ENCODE measurements at regions not wholly inside any gene's neighbourhood (a gene's known extent, or its start where the extent isn't known, plus 50 kb on each side); places are given as distances from the start of the nearest gene placed in this dataset.
"Not testable (repeated sequence)": the region's sequence is repeated elsewhere in the genome, so short reads cannot be mapped to it uniquely, and the experiment has no call there.

DNA sequence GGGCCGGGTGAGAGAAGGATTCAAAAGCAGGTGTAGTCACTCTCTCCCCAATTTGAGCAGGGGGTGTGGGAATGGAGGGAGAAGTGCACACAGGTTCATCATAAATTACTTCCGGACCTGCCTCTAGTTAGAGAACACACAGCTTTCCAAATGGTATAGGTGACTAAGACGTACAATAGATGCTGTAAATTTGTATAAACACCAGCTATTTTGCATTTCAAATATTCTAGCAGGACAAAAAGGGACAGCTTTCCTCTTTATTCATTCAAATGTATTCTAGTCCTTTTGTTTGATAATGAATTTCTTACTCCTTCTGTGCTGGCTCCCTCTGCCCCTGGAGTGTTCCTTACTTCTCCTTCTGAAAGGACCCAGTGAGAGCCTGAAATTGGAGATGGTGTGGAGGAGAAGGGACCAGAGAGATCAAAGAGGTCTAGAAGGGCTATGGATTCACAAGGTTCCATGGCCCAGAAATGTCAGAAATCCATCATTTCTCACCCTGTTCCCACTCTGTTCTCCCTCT lies 53.2 kb upstream of the SH3BP4 start:
- intact Hi-C loops (cut with DNase I), result no loop called here
- no peak for DNase-seq

DNA sequence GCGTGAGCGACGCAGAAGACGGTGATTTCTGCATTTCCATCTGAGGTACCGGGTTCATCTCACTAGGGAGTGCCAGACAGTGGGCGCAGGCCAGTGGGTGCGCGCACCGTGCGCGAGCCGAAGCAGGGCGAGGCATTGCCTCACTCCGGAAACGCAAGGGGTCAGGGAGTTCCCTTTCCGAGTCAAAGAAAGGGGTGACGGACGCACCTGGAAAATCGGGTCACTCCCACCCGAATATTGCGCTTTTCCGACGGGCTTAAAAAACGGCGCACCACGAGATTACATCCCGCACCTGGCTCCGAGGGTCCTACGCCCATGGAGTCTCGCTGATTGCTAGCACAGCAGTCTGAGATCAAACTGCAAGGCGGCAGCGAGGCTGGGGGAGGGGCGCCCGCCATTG lies 63.4 kb upstream of the SH3BP4 start:
- intact Hi-C loops (cut with DNase I), result loop anchor here (10.0 kb wide), 1 partner anchor 216 kb away; no protein-coding TSS in a partner anchor

DNA sequence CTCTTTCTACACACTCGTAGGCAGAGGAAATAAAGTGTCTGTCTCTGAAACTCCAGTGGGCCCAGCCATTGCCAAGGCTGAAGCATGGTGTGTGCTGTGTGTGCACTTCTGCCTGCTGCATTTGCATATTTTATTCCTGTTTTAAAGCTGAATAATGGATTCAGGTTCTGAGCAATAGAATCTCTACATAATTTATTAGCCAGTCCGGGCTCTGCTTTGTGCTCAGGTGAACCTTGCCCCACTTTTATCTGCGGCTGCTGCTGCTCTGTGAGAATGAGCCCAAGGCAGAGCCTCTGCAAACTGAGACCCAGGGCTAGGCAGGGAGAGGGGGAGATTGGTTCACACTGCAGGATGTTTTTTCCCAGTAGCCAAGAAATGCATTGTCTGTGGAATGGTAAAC lies 64.6 kb upstream of the SH3BP4 start:
- peak in 1 of 42 donors; percentile 20 for DNase-seq
- intact Hi-C loops (cut with DNase I), result loop anchor here (10.0 kb wide), 1 partner anchor 218 kb away; no protein-coding TSS in a partner anchor

More for the DNA sequence above, 63.4 kb upstream of the SH3BP4 start:
- DNase-seq, result not testable (repeated sequence)

DNA sequence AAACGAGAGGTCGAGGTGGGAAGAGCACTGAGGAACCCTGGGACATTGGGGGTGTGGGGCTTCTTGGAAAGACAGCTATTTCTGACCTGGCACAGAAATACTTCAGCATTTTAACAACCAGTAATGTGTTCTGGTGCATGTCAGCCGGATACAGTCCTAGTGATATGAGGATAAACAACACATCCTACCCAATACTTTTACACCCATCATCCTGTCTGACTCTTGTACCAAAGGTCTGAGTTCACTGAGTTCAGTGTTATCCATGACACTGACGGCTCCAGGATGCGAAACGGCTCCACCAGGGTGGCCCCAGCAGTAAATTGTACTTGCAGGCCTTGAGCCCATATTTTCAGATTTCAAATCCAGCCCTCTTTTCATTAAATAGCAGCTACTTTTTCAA lies 65.9 kb upstream of the SH3BP4 start:
- intact Hi-C loops (cut with DNase I), result loop anchor here (10.0 kb wide), 1 partner anchor 219 kb away; no protein-coding TSS in a partner anchor

DNA sequence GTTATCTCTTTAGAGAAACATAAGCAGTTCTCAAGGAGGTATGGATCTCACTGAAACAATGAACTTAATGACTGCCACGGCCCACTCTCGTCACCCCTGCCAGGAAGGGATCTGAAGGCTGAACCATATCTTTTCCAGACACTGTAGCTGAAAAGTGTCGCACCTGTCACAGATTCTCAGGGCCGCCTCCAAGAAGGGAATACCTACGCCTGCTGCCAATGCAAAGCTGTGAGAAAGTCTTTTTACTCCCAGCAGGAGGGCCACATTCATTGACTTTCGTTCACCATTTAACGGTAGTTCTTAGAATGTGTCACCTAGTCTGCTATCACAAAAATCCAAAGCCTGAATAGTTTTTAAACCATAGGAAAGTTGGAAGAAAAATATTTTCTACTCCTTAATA lies 66.7 kb upstream of the SH3BP4 start:
- peak in 9 of 42 donors; percentile 14 to 59 (median 29) for DNase-seq
- intact Hi-C loops (cut with DNase I), result loop anchor here (10.0 kb wide), 1 partner anchor 220 kb away; no protein-coding TSS in a partner anchor

More for the DNA sequence above, 65.9 kb upstream of the SH3BP4 start:
- DNase-seq, result no peak

DNA sequence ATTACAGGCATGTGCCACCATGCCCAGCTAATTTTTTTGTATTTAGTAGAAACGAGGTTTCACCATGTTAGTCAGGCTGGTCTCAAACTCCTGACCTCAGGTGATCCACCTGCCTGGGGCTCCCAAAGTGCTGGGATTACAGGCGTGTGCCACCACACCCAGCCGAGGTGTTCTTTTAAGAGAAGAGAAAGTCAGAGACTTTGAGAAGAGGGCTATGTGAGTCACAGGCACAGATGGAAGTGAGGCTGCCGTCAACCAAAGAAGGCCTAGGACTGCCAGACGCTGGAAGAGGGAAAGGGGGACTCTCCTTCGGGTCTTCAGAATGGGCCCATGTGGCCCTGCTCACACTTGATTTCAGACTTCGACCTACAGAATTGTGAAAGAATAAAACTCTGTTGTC lies 67.2 kb upstream of the SH3BP4 start:
- no peak for DNase-seq
- intact Hi-C loops (cut with DNase I), result loop anchor here (5.0 to 10.0 kb wide), 3 partner anchors 68 to 220 kb away; partner anchors contain the start of gene SH3BP4

DNA sequence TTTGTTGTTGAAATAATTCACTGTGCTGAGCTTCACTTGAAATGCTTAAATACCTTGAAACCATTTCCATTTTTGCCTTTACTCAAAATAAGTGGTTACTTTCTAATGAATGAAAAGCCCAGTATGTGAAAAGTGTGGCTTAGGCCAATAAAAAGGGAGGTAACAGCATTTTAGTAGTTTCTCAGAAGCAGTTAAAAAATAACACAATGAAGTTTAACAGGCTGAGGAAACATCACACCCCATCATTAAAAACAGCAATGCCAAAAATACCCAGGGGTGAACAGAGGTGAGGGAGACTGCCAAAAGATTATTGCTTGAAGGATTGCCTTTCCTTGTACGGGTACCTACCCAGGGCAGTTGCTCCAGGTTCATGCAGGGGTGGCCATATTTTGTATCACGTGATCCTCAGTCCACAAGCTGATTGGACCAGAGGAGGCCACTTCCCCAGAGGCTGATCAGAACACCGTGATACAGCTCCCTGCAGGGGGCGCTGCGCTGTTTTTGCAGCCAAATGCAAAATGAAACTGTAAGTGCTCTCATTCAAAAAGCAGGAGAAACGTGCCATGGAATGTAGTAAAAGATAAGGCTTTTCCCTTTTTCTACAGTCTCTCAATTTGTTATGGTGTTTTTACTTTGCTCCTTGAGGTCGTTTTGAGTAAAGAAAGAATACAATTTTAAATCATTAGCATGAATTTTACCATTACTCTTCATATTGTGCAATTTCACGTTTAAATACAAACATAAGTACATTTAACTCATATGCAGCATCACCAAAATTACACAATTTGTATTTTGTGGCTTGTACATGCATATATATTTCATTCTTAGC lies 70.2 kb upstream of the SH3BP4 start:
- peak; percentile 60 to 98 (median 91) for DNase-seq
- intact Hi-C loops (cut with DNase I), result loop anchor here (5.0 to 10.0 kb wide), 3 partner anchors 71 to 223 kb away; partner anchors contain the start of gene SH3BP4

DNA sequence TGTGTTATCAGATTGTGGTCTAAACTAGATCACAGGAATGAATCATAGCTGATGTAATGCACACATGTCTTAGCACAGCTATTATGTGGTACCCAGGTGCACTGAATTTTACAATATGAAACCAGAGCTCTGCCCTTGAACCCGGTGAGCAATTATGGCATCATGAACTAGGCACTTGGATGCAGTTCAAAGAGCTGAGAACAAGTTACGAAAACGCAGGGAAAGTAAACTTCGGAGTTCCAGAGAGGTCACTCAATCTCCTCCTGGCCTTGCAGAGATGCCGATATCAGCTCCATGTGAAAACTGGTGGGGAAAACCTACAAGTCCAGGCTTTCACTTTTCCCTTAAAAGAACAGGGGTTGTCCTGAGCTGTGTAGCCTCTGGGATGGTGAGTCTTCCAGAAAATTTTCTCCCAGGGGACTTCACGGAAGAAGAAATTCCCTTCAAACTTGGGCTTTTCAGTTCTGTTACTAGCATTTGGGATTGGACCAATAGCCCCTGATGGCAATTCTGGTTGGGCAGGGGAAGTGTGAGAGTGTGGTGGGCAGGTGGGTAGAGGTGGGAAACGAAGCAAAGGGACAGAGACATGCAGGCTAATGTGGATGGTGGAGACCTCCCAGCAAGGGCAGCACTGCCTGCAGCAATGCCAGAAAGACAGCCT lies 71.1 kb upstream of the SH3BP4 start:
- DNase-seq, result no peak
- intact Hi-C loops (cut with DNase I), result loop anchor here (5.0 to 10.0 kb wide), 3 partner anchors 72 to 224 kb away; partner anchors contain the start of gene SH3BP4

DNA sequence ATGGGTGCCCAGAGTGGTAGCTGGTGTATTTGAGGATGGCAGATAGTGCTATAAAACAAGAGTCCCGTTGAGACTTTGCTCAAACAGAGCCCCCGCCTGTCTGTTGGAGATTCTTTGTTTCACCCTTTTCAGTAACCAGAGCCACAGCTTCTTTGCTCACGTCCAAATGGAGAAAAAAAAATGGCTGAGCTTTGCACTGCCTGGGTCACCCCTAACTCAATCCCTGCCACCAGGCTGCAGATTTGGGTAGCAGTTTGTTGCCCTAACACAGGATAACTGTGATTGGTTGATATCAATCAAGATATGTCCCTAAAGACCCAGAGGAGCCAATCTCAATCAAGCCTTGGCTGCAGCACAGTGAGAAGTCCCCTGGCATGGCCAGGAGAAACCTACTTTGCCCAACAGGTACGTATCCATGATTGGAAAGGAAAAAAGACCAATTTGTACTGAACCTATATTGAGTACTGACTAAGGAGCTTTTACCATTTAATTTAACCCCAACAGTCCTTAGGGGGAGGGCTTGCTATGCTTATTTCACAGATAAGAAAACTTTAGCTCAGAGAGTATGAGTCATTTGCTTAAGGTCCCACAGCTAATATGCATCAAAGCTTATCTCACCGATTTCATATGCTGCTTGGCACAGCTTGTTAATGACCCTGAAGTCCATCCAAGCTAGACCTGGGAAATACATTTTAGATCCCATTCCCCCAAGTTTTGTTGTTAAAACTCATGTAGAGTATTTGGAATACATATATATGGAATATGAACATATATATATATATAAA lies 72.0 kb upstream of the SH3BP4 start:
- intact Hi-C loops (cut with DNase I), result loop anchor here (5.0 to 10.0 kb wide), 3 partner anchors 72 to 225 kb away; partner anchors contain the start of gene SH3BP4
- peak in 1 of 42 donors; percentile 4 for DNase-seq

DNA sequence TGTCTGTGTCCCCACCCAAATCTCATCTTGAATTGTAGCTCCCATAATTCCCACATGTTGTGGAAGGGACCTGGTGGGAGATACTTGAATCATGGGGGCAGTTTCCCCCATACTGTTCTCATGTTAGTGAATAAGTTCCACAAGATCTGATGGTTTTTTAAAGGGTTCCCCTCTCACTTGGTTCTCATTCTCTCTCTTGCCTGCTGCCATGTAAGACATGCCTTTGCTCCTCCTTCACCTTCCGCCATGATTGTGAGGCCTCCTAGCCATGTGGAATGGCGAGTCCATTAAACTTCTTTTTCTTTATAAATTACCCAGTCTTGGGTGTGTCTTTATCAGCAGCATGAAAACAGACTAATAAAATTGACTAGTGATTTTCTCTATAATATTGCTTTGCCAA lies 75.2 kb upstream of the SH3BP4 start:
- intact Hi-C loops (cut with DNase I); DNase-seq: not testable (repeated sequence)

DNA sequence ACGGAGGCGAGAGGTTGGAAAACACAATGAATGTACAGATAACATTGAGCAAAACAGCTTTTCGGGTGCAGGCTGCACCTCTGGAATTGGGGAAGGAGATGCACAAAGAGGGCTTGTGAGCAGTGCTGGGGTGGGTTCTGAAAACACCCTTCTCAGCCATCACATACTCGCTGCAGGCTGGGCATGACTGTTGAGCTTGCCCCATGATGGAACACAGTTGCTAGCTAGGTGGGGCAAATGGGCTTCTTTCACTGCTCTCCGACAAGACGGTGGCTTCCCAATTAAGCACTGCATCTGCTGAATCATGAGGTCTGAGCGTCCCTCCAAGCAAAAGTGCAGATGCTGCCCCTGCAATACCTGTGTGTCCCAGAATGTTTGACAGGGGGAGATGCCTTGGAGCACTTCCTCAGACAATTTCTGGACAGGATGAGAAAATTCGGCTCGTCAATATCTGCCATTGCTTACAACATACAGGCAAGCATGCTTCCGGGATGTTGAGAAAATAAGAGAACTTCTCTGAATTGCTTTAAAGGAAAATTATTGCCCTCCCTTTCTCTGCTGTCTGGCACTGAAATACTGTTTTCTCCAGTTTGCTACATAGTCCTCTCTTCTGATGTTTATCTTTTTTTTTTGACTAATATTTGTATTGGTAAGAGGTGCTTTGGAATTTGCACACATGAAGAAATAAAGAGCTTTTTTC lies 77.3 kb upstream of the SH3BP4 start:
- no peak for DNase-seq
- intact Hi-C loops (cut with DNase I), result no loop called here

DNA sequence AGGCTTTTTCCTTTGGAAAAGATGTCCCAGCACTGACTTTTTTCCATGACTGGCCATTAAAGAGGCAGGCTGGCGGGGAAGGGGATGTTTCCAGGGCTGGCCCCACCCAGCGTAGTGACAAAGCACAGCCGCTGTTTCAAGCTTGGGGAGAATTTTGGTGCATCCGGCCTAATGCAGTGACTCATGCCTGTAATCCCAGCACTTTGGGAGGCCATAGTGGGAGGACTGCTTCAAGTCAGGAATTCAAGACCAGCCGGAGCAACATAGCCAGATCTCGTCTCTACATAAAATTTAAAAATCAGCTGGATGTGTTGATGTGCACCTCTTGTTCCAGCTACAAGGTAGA lies 78.0 kb upstream of the SH3BP4 start:
- intact Hi-C loops (cut with DNase I), result no loop called here
- DNase-seq, result no peak

DNA sequence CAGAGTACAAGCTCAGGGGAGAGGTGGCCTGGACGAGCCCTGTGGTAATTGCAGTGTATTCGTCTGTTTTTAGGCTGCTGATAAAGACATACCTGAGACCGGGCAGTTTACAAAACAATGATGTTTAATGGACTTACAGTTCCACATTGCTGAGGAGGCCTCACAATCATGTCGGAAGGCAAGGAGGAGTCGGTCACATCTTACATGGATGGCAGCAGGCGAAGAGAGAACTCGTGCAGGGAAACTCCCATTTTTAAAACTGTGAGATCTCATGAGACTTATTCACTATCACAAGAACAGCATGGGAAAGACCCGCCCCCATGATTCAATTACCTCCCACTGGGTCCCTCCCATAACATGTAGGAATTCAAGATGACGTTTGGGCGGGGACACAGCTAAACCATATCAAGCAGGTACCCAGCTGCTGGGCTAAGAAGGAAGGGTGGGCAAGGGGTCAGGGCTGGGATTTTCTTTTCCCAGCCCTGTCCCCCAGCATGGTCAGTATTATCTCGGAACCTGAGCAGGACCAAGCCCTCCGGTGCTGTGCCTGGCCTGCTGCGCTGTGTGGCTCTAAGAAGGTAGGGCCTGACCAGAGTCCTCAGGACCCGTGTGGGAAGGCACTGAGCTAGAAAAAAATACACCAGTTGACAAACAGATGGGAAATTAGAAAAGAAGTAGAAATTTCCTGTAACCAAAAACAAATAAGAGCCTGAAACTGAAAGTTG lies 78.6 kb upstream of the SH3BP4 start:
- no peak for DNase-seq
- intact Hi-C loops (cut with DNase I), result no loop called here

DNA sequence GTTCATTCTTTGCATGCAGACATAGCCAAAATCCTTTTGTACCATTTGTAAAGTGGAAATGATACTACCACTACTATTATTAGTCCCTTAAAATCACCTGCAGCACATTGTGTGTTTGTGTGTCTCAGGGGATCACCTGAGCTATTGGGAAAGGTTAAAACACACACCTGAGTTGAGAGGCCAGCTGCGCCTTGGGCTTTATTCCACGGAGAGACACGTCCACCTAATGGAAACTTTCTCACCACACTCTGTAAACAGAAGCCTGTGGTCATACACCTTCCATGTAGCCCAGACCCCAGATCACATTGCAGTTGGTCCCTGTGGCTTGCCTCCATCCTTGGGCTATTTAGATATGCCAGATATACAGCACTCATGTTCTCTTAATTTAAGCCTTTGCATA lies 81.8 kb upstream of the SH3BP4 start:
- no peak for DNase-seq
- intact Hi-C loops (cut with DNase I), result no loop called here

DNA sequence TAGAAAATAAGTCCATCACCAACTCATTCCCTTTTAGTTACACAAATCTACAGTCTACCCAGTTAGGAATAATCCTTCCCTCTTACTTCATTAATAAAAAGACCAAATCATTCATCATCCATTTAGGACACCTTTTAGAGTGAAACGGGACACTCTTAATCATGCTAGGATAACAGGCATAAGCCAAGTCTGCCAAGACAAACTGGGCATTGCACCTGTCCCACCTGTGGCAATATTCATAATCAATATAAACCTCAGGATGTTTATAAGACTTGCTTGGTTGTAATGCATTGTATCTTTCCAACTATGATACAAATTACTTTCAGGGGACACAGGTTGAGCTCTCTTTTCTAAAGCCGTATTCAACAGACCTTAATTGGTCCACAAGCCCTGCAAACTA lies 82.7 kb upstream of the SH3BP4 start:
- intact Hi-C loops (cut with DNase I), result no loop called here

DNA sequence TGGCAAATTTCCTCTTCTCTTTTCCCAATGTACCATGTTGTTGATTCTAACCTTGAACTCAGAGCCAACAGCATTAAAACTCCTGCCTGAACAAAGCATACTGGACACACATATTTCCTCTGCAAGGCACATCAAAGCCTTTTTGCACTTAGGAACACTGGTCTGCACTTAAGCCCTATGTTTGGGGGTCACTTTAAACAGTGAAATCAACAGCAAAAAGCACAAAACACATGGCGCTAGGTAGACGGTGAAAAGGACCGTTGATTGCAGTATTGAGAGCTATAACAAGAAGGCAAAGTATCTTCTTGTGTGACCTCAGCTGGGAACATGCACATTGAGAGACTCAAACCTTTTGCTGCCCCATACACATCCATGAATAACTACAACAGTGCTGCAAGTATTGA lies 83.9 kb upstream of the SH3BP4 start:
- DNase-seq, result no peak

More for the DNA sequence above, 82.7 kb upstream of the SH3BP4 start:
- no peak for DNase-seq

DNA sequence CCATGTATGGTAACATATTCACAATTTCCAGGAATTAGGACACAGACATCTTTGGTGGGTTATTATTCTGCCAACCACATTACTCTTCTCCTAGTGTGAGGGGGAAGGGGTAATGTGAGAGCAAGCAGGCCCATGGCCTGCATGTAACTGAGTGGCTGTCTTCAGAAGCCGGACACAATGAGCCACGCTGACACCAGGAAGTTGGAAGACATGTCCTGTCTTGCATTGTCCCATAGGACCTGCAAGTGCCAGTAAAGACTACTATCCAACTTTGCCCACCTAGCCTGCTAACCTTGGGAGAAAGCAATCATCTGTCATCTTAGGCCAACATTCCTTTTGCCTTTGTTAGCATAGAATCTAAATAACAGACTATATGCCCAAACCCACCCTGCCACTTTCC lies 86.2 kb upstream of the SH3BP4 start:
- intact Hi-C loops (cut with DNase I), result no loop called here
- no peak for DNase-seq

More for the DNA sequence above, 83.9 kb upstream of the SH3BP4 start:
- intact Hi-C loops (cut with DNase I), result no loop called here

DNA sequence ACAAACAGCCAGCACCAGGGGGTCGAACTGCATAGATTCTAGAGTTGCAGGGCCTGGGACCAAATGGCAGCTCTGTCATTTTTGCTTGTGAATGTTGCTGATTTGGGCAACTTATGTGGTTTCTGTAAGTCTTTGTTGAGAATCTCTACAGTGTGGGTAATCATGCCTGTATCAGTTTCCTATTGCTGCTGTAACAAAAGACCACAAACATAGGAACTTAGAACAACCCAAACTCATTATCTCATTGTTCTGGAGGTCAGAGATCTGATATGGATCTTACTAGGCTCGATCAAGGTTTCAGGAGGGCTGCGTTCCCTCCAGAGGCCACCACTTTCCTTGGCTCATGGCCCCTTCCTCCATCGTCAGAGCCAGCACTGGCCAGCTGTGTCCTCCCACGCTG lies 86.8 kb upstream of the SH3BP4 start:
- intact Hi-C loops (cut with DNase I), result no loop called here

More for the DNA sequence above, 86.8 kb upstream of the SH3BP4 start:
- no peak for DNase-seq

Measured in head of caudate nucleus (tissue), 42 donors.